GM12872 (cell line): ENCODE measurements at regions not wholly inside any gene's neighbourhood (a gene's known extent, or its start where the extent isn't known, plus 50 kb on each side); places are given as distances from the start of the nearest gene placed in this dataset.

Experiments
- CTCF ChIP-seq: IDR thresholded peaks from 3 replicates; pipeline ENCODE4 v1.5.1; 2011; ENCODE audit warnings: low read depth, mild to moderate bottlenecking, low read length, moderate library complexity; ENCODE audit not compliant: insufficient read depth

GRCh38 chr2:97359861-97360584, 229.7 kb downstream of the ANKRD36B start:
- TF ChIP-seq CTCF, result no peak

DNA sequence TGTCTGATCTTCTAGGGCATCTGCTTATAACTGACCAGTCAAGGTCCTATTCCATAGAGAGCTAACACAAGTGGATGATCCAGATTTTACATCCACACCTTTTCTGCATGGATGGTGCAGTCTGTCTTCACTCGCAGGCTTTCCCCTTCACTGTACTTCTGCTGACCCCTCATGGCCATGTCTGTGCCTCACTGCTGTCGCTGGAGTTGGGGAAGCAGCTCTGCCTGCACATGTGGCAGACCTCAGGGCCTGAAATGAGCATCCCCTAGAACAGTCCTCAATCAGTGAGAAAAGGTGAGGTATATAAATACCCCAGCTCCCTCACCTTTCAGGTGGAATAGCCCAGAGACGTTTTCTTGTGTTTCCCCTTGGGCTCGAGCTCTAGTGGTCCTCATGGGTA, 233.8 kb downstream of the ANKRD36B start:
- 0 out of 3 replicates have a peak, but pooled peaks have one; percentile 6 for TF ChIP-seq CTCF

DNA sequence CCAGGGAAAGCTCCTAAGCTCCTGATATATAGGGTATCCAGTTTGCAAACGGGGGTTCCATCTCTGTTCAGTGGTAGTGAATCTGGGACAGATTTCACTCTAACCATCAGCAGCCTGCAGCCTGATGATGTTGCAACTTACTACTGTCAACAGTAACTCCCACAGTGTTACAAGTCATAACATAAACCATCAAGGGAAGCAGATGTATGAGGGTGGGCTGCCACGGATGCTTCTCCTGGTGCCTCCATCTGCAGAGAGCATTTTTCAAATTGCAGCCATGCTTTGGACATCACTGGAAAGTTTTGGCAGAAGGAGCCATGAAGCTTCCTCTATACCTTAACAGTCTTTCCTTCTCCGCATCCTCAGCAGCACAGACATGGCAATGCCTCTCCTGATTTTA, 234.5 kb downstream of the ANKRD36B start:
- no peak for TF ChIP-seq CTCF

GRCh38 chr2:97354576-97354975, 235.1 kb downstream of the ANKRD36B start:
- no peak for TF ChIP-seq CTCF

DNA sequence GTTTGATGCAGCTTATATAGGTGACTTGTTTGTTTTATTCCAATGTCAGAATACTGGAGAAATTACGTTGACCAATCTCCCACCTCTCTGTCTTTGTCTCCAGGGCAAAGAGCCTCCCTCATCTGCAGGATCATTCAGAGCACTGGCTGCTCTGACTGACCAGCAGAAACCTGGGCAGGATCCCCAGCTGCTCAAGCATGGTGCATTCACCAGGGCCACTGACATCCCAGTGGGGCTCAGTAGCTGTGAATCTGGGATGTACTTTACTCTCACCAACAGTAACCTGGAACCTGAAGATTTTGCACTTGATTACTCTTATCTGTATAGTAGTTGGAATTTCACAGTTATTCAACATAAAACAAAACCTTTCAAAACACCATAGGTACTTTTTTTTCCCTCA, 235.9 kb downstream of the ANKRD36 start:
- TF ChIP-seq CTCF, result no peak

DNA sequence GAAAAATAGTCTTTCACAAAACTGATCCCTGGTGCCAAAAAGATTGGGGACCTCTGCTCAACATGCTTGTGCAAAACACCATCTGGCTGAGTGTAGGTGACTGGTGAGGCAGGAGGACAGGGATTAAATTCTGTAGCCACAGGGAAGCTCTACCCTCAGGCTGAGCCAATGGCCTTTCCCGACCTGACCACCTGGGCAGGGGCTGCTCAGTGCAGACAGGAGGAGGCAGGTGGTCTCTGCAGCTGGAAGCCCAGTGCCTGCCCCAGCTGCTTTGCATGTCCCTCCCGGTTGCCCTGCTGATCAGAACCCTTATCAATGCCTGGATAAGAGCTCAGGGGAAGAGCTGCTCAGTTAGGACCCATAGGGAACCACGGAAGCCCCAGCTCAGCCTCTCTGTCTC, 235.3 kb downstream of the ANKRD36 start:
- no peak for TF ChIP-seq CTCF
